ENCODE measurements at regions not wholly inside any gene's neighbourhood (a gene's known extent, or its start where the extent isn't known, plus 50 kb on each side); places are given as distances from the start of the nearest gene placed in this dataset.

- DNase-seq (peak in 1 of 3 donors; percentile 37), ATAC-seq (peak; percentile 44)
- intact Hi-C loops (cut with DNase I, micrococcal nuclease) = no loop called here
- Histone ChIP-seq H3K9me3 (peaks cover 2% of the 10 kb centered on the region), H3K4me1 (ENCODE audit: low read depth) (no peaks in the 10 kb centered on the region), H3K4me3 (no peak overlapping the region), H3K36me3 (ENCODE audit: low read depth) (no peaks in the 10 kb centered on the region)
- no peak for TF ChIP-seq CTCF (IDR thresholded peaks at IDR 0.05)
These were observed 129.1 kb upstream of the CHST15 start for GRCh38 chr10:124222318-124222987.

- H3K4me3 ChIP-seq = no peak overlapping the region
- H3K36me3 ChIP-seq (ENCODE audit: low read depth) = no peaks in the 10 kb centered on the region
- TF ChIP-seq CTCF (IDR thresholded peaks at IDR 0.05) = no peak
- DNase-seq (no peak), ATAC-seq (peak; percentile 49)
- intact Hi-C loops (cut with DNase I, micrococcal nuclease) = no loop called here
- no peaks in the 10 kb centered on the region for H3K4me1 ChIP-seq (ENCODE audit: low read depth)
- no peaks in the 10 kb centered on the region for H3K9me3 ChIP-seq
These were observed 128.2 kb upstream of the CHST15 start for GRCh38 chr10:124221356-124222317.

GRCh38 chr10:124220971-124221355 is 127.6 kb upstream of the CHST15 start:
- Histone ChIP-seq H3K4me3 (no peak overlapping the region), H3K9me3 (no peaks in the 10 kb centered on the region), H3K4me1 (ENCODE audit: low read depth) (no peaks in the 10 kb centered on the region), H3K36me3 (ENCODE audit: low read depth) (no peaks in the 10 kb centered on the region)
- TF ChIP-seq CTCF (IDR thresholded peaks at IDR 0.05) = no peak
- intact Hi-C loops (cut with DNase I, micrococcal nuclease) = no loop called here
- DNase-seq (no peak), ATAC-seq (no peak)

- Histone ChIP-seq H3K9me3 (no peaks in the 10 kb centered on the region), H3K4me1 (ENCODE audit: low read depth) (no peaks in the 10 kb centered on the region), H3K36me3 (ENCODE audit: low read depth) (no peaks in the 10 kb centered on the region), H3K4me3 (no peak overlapping the region)
- intact Hi-C loops (cut with DNase I, micrococcal nuclease) = no loop called here
- TF ChIP-seq CTCF (IDR thresholded peaks at IDR 0.05) = no peak
- ATAC-seq = no peak
- no peak for DNase-seq
These were observed 127.1 kb upstream of the CHST15 start for GRCh38 chr10:124220547-124220946.

- Histone ChIP-seq H3K36me3 (ENCODE audit: low read depth) (no peaks in the 10 kb centered on the region), H3K4me1 (ENCODE audit: low read depth) (no peaks in the 10 kb centered on the region), H3K4me3 (no peak overlapping the region), H3K9me3 (no peaks in the 10 kb centered on the region)
- no peak for TF ChIP-seq CTCF (IDR thresholded peaks at IDR 0.05)
- intact Hi-C loops (cut with DNase I, micrococcal nuclease) = no loop called here
- DNase-seq (no peak), ATAC-seq (no peak)
These were observed 126.3 kb upstream of the CHST15 start for GRCh38 chr10:124219655-124220054.
